NCI-H460 (cell line): ENCODE measurements at regions not wholly inside any gene's neighbourhood (a gene's known extent, or its start where the extent isn't known, plus 50 kb on each side); places are given as distances from the start of the nearest gene placed in this dataset.

Experiments
- DNase-seq: peaks from one replicate; pipeline ENCODE4 v3.0.0-alpha.2; 2016; ENCODE audit warnings: low read depth; ENCODE audit errors: extremely low read depth

DNA sequence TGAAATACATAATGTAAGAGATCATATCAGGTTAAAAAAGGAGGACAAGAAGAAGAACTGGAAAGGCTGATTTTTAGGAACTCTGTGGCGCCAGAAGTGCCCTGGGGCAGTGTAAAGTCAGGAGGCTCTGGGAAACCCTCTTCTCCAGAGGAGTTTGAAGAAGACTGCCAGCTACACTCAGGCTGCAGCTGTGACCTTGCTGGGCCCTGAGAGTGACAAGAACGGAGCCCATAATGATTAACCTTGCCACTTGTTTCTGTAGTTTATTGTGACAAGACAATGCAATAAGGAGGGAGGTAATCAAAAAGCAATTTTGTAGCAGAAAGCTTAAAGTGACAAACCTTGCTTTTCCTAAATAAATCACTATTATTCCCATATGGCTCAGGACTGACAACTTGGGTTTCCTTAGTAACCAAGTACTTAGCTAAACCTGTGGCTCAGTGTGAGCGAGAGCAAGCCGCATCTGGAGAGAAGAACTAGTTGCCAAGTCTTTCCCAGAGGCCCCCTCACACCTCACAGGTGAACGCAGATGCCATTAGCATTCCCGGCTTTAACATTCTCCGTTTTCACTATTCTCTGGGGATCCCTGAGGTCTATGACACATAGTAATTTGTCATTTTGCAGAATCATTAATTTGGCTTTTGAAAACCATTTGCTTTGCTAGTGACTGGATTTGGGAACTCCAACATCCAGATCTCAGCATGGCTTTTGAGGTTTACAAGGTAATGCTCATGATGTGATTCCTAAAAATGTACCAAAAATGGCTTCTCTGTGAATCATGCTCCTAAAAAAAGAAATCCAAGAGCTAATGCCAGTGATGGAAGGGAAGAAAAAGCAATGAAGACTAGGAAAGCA, 115.9 kb downstream of the OMA1 start:
- DNase-seq: no peak

DNA sequence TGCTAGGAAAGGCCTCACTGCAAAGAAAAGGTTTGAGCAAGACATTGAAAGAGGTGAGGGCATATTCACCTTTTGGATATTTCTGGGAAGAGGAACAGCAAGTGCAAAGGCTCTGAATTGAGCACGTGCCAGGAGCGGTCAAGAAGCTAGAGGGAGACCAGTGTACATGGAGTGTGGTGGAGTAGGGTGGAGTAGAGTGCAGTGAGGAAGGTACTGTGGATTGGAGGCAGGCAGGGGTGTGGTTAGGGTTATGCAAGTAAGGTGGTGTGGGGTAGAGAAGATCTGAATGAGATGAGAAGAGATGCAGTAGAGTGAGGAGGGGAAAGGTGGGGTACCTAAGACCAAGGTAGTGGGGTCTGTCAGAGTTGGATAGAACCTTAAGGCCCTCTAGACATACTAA, 119.6 kb downstream of the OMA1 start:
- DNase-seq: no peak

DNA sequence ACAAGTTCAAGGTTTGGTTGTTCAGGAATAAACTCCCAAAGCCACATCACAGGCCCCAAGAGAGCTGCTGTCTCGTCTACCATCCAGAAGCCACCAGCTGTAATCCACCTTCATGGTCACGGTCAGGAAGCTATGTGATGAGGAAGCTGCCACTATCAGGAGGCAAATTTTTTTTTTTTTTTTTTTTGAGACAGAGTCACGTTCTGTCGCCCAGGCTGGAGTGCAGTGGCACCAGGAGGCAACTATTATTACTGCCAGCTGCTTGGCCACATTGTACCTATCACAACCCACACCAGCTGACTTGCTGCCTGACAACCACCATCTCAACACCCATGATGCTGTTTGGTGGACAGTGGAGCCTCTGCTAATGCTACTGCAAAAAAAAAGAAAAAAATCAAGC, 124.1 kb downstream of the OMA1 start:
- no peak for DNase-seq

DNA sequence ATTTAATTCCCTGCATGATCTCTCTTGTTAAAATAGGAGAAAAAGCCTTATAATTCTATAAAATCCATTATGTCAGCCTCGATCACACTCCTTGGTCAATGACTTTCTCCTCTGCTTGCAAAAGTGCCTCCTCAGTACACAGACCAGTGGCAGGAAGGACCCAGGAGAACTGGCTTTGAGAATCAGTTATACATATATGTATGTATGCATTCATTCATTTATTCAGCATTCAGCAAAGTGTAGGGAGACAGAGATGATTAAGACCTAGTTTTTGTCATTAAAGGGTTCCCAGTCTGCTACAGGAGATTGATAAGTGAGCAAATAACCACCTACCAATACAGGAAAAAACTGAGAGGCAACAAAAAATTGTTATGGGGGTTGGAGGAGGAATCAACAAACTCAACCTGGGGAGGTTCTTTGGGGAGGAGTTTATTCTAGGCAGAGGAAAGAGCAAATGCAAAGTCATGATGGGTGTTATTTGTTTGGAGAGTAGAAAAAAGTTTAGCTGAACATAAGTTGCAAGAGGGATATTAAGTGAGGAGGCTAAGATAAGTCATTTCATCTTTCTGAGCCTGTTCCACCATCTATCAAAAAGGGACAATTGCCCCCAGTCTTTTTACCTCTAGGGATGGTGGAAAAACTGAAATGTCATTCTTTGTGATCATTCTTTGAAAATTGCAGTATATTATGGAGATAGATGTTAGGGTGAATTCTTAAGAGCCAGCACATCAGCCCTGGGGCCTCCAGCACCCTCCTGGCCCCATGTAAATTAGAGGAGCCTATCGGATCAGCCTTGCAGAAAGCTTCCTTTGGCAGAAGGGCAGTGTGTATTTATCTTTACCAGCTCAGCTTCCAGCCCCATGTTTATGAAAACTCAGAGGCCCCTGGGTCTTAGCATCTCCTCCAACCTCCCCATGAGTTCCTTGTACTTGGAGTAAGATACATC, 128.0 kb downstream of the OMA1 start:
- DNase-seq: no peak

DNA sequence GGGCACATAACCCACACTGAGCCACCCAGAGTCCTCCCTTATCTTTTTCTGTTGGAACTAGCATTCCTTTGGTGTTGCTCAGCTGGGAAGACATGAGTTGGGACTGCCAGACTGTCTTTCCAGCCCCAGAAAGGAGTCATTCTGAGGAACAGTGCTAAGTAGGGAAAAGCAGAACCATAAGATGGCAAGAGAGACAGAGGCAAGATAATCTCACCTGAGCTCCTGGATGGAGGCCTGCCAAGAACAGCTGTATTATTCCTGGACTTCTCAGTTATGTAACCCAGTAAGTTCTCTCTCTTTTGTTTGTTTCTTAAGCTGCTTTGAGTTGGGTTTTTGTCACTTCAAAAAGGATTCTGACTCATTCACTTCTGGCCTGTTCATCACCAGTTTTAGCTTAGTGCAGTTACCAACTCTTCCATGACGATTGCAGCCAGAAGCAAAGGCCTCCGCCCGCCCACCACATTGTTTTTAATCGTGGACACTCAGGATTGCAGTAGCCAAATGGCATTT, 134.4 kb downstream of the OMA1 start:
- no peak for DNase-seq

DNA sequence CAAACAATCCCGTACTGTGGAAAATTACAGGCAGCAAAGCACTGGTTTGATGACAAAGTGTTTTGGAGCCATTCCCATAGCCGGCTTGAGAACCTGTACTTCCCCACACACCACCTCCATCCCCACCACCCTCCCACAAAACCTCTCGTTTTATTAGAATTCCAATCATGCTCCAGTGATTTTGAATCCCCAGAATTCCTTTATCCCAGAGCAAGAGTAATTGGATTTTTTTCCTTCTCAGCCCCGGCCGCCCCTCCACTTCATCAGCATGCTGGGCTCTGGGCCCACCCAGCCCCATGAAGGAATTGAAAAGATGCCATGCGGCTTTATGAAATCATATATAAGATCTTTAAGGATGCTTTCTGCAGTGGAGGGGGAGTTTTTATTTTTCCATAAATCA, 136.6 kb downstream of the OMA1 start:
- no peak for DNase-seq

DNA sequence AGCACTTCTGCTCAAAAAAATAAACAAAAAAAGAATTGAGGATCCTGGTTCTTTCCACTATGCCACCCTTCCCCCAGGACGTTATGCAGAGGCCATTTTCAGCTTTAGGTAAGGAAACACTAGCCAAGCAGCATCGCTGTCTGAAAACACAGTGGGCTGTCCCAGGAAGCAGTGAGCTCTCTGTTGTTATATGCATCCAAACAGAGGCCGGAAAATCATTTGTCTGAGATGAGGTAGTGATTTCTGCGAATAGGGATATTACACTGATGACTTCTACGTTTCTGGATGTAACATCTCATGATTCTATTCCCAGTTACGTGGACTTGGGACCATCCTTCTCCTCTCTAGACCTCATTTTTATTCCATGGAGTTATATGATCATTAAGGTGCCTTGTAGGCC, 137.2 kb downstream of the OMA1 start:
- no peak for DNase-seq

DNA sequence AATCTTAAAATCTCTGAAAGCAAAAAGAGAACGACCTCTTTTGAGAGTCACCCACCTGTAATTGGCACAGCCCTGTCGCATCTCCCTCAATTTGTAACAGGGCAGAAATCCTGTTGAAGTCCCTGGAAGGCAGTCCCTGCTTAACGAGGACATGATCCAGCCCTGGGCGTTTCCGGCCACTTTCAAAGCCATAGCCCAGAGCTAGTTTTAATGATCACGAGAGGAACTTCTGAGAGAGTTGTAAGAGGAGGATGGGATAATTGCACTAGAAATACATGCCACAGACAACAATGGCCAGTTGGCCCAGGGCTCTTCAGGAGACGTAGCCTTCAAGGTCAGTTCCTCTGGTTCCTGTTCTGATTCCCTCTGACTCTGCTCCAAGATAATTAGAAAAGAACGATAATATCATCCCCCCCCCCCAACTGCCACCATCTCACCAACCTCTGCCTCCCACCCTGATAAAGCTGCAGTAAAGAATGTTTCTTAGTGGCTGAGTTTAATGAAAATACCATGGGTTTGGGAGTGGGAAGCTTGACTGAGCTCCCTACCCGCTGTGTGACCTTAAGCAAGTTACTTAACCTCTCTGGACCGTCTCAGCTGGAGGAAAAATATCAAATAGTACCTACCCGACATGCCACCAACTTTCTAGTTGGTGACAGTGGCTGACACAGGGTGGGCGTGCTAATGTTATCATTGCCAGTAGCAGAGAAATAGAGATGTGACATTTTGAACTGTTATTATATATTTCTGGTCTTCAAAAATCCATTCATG, 140.0 kb downstream of the OMA1 start:
- DNase-seq: no peak

DNA sequence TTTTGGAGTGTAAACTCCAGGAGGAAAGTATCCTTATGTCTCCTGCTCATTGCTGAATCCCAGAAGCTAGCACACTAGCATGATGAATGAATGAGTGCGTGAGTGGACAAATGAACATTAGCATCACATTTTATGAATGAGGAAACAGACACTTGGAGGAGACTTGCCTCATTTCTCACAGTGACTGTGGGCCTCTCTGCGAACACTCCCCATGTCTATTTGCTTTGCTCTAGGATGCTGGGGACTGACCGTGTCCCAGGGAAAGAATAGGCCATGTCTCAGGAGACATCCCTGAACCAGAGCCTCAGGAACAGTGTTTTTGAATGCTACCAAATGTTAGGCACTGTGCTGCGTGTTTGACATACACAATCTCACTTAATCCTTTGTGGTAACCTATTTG, 140.9 kb downstream of the OMA1 start:
- DNase-seq: no peak

DNA sequence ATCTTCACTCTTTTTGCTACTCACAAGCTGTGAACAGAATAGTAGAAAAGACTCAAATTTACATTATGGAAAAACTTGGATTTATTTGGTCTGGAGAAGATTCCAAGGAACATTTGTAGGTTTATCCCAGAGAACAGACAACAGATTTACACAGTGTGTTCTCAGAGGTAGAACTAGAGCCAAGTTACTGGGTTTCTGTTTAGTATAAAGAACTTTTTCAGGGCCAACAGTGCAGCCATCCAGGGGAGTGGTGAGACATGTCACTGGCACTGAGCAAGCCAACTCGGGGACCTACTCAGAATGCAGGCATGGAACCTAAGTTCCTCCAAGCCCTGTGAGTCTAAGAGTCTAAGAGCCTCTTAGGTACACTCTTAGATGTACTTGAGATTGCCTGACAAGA, 142.6 kb downstream of the OMA1 start:
- no peak for DNase-seq

DNA sequence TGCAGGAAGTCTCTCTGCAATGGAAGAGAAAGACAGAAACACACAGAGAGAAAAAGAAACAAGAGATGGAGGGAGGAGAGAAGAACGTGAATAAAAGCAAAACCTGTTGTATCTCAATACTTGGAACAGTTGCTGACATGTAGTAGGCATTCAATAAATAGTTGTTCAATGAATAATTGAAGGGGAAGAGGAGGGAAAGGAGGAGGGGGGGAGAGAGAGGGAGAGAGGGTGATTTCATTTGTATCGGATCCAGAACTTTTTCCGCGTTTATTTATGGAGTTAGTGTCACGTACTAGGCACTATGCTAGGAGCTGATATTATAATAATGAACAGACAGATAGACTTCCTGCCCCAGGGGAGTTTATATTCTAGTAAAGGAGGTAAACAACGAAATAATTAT, 144.1 kb downstream of the OMA1 start:
- no peak for DNase-seq

DNA sequence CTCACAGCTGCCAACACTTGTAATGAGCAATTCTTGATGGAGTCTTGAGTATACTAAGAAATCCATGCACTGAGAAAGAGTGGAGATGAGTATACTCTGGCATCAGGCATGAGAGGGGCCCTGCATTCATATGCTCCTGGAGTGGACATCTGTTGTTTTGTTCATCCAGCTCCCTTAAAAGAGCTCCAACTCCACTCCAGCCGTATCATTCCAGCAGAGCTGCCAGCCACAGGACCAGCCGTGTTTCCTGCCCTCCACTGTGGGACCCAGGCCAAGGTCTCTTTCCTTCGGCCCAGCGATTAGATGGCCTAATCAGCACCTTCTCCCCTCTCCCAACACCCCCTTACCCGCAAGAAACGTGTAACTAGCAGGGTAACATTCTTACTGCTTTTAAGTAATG, 144.5 kb downstream of the OMA1 start:
- DNase-seq: no peak

DNA sequence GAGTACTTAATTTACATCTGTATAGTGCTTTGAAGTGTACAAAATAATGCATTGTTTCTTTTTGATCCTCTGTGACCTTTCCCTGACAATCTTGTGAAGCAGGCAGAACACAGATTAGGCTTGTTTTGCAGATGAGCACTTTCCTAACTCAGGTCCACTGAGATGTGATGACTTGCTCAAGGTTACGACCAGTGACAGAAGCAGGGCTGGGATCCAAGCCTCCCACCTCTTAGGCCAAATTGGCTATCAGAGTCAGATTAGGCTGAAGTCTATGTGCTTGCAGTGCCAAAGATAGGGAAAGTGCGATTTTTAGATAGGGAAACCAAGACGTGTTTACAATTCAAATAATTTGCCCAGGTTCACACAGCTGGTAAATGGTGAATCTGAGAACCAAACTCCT, 147.3 kb downstream of the OMA1 start:
- DNase-seq: no peak

DNA sequence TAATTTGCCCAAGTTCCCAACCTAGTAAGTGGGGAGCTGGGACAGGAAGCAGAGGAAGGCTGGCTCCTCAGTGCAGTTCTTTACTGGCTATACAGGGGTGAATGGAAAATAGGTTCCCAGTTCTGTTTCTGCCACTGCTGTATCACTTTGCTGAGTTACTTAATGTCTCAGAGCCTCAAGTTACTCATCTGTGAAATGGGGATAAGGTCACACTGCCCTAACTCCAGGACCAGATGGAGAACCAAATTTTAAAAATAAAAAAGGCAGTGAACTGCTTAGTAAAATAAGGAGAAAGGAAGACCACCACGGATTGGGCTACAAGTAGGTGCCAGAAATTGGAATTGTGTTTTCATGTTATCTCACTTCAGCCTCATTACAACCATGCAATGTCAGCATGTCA, 147.8 kb downstream of the OMA1 start:
- DNase-seq: no peak

DNA sequence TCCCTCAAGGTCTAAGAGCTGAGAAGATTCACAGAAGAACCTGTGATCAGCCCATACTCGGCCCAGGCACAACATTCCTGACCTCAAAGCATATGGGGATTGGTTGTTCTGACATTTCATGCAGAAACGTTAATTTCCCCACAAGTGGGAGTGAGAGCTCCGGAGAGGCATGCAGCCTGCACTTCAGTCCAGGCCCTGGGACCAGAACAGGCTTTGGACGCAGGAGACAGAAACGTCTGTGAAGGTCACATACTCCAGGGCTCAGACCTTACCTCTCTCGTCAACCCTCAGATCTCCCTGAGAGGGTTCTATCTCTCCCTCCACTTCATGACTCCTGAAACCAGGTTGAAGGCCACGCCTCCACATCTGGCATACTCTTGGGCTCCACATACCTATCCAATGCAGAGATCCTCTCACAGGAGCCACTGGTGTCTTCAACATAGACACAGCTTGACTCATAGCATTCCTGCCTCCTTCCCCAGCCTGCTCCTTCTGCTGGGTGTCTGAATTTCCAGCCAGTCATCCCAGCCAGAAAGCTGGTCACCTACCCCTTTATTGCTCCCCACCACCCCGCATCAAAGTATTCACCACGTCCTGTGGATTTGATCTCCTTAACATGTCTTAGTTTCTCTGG, 149.2 kb downstream of the OMA1 start:
- DNase-seq: no peak

DNA sequence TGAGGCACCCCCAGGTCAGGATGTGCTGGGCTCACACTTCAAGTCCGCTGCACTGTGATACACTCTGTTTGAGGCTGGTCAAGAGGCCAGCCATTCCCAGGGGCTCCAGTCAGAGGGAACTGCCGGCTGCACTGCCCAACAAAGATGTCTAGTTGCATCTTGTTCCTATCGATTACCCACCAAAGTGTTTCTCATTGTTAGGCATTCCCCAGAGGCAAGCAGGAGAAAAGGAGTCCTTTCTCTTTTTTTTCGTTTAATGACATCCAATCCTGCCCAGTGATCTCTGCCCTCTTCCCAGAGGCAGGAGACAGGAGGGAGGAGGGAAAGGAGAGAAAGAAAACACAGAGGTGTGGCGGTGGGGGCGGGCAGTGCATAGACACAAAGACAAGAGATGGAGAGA, 150.4 kb downstream of the OMA1 start:
- no peak for DNase-seq

DNA sequence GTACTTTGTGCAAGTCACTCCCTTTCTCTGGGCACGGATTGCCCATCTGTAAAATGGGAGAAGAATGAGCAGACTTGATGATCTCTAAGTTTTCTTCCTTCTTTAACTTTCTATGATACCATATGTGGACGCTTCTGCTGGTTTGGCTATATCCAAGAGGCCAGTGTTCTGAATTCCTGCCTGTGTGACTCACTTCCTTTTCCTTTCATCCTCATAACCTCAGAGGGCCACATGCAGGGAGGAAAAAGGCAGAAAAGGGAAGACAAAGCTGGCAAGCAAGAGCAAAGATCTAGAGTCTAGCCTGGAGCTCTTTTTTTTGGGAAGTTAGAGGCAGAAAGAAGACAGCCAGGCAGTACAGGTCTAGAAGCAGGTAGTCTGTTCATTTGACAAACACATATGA, 151.2 kb downstream of the OMA1 start:
- peak; percentile 17 for DNase-seq

DNA sequence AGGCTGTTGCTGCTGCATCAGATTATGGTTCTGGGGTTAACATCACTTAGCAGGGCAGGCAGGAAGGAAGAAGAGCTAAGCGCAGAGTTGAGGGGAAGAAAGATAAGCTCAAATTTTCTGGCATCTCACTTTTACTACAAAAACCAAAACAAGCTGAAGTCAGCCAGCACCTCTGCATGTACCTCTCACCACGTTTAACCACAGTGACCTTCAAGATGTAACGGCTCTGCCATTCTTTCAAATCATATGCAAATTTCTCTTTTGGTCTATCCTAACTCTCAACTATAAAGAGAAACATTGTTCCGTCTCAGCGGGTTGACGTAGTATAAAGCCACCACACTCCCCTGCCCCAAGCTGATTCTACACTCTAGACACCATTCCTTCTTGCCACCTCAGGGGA, 154.4 kb downstream of the OMA1 start:
- no peak for DNase-seq

DNA sequence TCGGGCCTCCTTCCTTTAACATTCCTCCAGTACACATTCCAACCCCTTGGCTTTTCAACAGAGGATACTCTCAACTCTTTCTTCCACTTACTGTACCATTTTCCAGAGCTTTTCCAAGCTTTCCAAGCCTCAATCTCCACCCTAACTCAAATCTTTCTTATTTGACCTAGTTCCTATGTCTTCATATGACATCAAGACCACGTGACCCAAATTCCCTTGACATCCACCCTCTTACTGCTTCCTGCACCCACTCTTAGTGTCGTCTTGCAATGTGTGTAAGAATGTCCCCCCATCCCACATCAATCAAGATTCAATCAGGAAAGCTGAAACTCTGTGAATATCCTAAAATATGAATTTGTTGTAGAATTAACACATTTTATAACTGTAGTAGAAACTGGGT, 155.0 kb downstream of the OMA1 start:
- DNase-seq: no peak

DNA sequence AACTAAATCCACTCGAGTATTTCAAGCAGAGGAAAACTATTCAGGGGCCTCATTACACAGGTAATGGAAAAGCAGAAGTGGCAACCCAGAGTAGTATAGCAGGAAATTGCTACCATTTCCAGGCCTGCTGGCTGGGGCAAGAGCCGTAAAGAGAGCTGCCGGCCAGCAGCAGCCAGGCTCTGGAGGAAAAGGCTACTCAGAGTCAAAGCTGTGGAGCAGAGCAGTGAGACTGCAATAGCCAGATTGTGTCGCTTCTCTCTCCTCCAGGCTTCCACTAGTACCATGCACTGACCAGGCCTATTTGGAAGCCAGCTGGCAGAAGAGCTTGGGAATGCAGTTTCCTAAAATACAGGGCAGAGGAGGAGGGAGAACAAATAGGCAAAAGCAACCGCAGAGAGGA, 155.5 kb downstream of the OMA1 start:
- DNase-seq: no peak
